ENCODE measurements at regions not wholly inside any gene's neighbourhood (a gene's known extent, or its start where the extent isn't known, plus 50 kb on each side); places are given as distances from the start of the nearest gene placed in this dataset.

DNA sequence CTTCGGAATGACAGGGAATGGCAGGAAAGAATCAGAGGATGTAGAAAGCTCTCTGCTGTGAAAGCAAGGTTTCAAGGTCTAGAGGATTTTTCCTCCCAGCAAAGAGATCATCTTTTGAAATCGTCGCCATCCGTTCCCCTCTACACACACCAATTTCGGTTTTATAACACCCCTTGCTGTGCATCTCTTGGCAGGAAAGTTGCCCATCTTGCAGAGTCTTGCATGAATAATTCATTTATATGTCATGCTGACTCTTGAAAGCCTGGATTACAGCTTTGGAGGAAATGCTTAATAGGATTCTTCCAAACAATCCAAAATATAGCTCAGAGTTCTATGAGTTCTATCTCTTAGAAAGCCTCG lies 262.7 kb downstream of the CHL1 start:
- DNase-seq = no peak

- DNase-seq = no peak
Observed at GRCh38 chr3:461006-461405, 264.4 kb downstream of the CHL1 start.

DNA sequence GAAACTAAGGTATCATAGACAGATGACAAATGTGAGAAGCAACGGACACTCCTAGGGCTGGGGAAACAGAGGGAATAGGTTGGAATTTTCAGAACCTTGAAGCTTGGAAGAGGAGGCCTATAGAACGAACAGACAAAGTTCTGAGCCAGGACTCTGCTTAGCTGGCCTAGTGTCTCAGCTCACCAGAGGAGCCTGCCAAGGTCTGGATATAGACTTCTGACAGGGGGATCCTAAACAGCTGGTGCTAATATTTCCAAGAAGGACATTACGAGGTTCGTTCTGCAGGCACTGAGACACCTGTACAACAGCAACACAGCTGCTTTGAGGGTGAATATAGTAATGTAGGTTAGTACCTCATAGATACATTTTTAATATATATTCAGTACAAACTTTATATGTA lies 266.3 kb downstream of the CHL1 start:
- no peak for DNase-seq

DNA sequence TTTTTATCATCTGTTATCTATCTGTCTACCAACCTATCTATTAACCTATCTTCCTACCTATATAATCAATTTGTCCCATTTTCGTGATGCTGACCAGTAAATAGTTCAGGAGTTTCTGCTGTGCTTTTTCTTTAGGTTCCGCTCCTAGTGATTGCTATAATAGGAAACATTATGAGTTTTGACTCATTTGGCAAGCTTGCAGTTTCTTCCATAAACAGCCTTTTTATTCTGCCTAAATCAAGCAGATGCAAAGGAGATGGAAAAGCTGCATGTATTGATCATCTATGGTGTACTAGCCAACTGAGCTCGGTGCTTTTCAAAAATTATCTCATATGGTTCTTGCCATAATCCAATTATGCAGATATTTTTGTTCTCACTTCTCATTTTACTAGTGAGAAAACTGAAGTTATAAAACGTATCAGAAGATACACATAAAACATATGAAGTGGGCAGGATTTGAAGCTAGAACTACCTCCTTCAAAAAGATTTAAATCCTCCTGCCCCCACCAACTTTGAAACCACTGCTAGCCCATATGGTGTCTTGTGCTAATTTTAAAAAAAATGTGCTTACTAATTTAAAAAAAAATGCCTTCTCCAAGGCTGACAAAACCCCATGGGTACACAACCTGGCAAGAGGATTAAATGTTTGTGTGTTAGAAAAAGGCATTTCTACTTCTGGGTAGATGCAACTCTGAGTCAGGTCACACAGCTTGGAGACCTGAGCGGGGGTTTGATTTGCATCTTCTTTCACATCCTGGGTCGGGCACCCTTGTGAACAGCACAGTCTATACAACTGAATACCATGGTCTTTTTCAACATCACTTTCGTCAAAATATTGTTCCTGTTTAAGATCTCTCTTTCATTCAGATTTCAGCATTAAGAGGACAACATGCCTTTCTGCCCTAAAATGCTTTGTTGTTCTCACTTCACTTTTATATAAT lies 267.0 kb downstream of the CHL1 start:
- no peak for DNase-seq

- no peak for DNase-seq
Observed at GRCh38 chr3:464255-464654, 267.7 kb downstream of the CHL1 start.

DNA sequence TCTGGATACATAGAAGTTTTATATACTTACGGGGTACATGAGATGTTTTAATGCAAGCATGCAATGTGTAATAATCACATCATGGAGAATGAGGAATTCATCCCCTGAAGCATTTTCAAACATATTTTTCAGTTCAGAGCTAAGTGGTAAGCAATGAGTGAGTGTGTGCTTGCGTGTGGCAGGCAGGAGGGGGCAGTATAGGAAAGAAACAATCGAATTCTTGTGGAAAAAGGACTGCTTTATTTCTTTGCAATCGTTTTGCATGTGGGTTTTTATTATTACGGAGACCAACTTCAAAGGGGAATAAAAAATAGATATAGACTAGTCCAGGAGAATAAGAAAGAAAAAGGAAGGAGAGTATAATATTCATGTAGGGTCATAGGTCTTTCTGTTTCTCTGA lies 271.6 kb downstream of the CHL1 start:
- no peak for DNase-seq

- DNase-seq = no peak
Observed at GRCh38 chr3:473033-473800, 276.7 kb downstream of the CHL1 start.

- no peak for DNase-seq
Observed at GRCh38 chr3:474828-475227, 278.3 kb downstream of the CHL1 start.

GRCh38 chr3:480070-480469 lies 283.5 kb downstream of the CHL1 start:
- no peak for DNase-seq

GRCh38 chr3:481111-481510 lies 284.5 kb downstream of the CHL1 start:
- DNase-seq = no peak

- DNase-seq = no peak
Observed at GRCh38 chr3:481680-482079, 285.1 kb downstream of the CHL1 start.

GRCh38 chr3:482479-482878 lies 285.9 kb downstream of the CHL1 start:
- DNase-seq = no peak

DNA sequence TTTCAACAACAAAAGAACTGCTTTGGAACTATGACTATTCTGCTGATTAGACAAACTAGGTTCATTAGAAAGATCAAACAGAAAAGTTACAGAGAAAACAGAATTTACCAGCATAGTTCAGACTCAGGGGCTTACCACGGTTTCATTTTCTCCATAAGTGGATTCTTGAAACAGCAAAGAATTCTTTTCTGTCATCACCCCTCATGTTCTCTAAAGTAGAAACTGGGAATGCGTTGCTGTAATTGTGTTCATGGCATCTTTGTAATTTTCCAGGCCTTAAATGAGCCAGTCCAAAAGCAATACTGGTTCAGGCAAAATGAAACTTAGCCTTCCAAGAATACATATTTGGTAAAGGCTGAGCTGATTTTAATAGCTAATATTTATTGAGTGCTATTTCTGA lies 287.8 kb downstream of the CHL1 start:
- DNase-seq = no peak

GRCh38 chr3:487614-488013 lies 291.1 kb downstream of the CHL1 start:
- no peak for DNase-seq

DNA sequence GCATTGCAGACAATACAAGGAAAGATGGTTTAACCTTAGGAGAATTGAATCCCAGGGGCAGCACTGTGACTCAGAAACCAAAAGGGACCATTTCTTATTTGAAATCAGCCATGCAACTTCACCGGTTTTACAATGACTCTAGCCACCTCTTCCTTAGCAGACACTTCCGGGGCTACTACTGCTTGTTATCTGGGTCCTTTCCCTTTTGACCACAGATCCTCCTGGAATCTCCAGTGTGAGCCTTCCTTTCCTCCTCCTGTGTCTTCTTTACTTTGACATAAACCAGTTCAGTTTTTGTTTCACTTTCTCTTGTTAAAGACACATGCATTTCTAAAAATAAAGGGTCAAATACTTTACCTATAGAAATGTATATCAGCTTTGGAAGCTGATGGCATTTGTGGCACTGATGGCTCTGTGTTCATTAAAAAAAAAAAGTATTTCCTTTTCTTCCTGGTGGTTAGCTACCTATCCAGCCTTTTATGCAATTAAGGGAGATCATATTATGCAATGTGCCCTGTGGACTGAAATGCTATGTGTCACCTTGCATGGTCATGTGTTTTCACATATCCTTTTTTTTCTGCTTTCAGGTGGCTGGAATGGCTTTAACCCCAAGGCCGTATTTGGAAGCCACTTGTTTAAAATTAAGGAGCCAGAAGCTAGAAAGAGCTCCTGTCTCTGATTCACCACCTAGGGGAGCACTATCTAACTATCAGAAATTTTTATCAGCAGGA lies 296.2 kb downstream of the CHL1 start:
- no peak for DNase-seq

DNA sequence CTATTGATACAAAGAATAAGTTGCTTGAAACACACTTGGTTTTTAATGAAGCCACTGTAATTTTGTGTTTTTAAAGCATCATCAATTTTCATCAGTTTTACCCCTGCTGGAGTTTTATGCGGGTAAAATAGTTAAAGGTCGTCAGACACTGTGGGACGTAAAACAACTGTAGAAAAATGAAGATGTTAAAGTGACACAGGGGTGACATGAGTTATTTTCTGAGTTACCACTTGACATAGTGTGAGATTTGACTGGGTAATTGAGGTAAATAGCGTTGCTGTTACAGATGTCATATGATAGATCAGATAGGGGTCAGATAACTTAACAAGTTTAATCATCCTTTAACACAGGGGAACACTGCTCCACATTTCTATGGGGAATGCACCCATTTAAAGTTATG lies 297.6 kb downstream of the CHL1 start:
- DNase-seq = no peak

- DNase-seq = no peak
Observed at GRCh38 chr3:498487-498886, 301.9 kb downstream of the CHL1 start.

GRCh38 chr3:499001-499761 lies 302.6 kb downstream of the CHL1 start:
- DNase-seq = no peak

- no peak for DNase-seq
Observed at GRCh38 chr3:502486-502885, 305.9 kb downstream of the CHL1 start.

DNA sequence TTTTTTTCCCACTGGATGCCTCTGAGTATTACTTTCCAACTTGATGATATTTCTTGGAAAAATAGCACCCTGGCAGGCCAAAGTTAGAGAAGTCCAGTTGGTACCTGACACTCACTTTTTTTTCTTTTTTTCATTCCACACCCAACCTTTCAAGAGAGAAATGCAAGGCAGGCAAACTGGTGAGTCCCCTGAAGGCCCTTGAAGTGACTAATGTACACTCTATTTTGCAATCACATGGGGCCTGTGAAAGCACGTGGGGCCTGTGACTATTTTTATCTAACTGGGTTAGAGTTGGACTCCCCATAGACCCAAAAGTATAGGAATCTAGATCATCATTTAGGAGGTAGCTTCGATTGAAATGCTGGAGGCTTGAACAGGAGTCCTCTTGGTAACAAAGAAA lies 316.7 kb downstream of the CHL1 start:
- no peak for DNase-seq

DNA sequence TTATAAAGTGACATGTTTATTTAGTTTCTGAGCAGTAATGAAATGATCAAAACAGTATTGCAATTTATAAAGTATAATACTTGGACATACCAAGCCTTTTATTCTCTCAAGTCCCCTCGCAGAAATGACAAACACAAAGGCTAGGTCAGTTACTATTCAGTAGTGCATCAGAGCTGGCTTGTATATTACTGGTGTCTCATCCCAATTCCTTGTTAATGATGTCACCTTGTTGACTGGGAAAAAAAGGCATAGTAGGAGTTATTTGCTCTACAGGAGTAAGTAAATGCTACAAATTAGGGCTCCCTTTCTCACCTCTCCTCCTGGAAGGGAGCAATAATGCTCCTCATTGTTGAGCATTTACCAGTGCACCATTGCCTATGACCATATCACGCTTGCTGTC lies 317.6 kb downstream of the CHL1 start:
- DNase-seq = no peak

- no peak for DNase-seq
Observed at GRCh38 chr3:519026-519425, 322.5 kb downstream of the CHL1 start.

DNA sequence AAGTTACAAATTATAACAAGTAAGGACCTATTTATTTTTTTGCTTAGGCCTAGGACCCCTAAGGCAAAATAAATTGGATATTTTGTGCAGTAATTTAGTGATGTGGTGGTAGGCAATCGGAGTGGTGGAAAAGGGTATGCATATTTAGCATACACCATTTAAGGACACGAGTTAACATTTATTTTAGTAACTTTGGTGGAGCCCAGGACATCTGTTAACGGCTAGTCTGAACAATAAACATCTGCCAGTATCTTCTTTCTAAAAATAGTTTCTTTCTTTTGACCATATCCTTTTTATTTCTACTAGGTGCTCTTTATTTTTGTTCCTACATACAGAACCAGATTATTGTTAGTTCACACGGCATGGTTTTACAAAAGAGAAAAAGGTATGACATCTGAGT lies 326.3 kb downstream of the CHL1 start:
- DNase-seq = no peak

All from activated CD4-positive, alpha-beta T cell treated with anti-CD3 and anti-CD28 coated beads, Interleukin-2, Interleukin-6, amounts not matched to agents 100 ng/mL and 50 ng/mL, durations not matched to agents 16 hours and 8 hours (primary cell).